ENCODE measurements at regions not wholly inside any gene's neighbourhood (a gene's known extent, or its start where the extent isn't known, plus 50 kb on each side); places are given as distances from the start of the nearest gene placed in this dataset.

DNA sequence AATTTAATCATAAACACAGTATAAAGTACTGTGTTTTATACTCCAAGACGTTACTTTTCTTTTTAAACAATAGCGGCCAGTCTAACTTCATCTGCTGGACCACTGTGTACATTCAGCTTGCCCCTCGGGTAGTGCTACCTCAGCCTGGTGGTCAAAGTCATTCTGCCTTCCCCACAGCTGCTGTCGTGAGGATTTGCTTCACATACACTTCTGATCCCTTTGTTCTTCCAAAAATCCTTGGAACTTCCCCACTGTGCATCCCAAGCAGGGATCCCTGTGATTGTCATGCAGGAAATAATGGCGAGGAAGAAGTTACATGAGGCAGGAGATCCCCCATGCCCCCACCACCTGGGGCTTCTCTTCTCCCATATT lies 234.9 kb upstream of the STARD13 start:
- DNase-seq, result no peak

DNA sequence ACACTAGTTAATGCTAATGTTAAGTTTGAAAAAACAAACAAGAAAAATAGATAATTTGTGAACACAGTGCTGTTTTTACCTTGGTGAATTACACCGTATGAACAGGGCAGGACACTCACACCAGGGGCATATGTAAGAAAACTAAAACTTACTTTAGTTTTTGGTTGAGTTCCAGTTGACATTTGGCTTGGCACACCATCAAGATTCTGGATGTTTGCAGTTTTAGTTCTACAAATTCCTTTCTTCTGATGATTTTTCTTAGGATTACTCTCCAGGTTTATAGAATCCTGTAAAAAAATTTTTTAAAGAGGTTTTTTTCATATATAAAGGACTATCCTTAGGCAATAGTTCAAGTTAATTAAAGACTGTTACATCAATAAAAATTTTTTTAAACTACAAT lies 238.5 kb upstream of the STARD13 start:
- DNase-seq, result no peak

DNA sequence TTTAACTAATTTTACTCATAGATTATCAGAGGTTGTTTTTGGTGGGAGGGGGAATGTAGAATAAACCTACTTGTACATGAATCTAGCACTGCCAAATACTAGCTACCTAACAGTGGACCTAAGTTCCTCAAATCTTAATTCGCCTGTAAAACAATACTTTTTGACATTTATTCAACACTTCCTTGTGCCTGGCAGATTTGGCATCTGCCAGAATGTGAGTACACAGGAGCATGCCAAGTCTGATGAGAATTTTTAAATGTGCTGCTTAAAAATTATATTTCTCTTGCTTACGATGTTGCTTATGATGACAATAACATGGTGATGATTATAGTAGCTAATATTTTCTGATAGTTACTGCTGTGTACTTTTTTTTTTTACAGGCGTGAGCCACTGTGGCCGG lies 240.2 kb upstream of the STARD13 start:
- no peak for DNase-seq

DNA sequence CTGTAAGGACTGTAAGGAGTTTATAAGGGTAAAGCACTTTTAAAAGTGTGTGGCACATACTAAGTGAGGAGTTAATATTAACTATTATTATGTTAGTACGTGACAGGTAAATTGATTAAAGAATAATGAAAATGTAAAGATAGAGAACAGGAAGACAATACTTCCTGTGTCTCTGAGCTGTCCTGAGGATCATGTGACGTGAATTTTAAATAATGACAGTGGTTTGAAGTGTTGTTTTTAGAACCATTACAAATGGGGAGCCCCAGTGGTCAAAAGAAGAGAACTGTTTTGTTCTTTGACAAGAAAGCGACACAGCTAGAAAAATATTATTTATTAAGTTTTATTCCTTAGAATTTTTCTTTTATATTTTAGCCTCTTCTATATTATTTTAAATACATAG lies 241.2 kb upstream of the STARD13 start:
- DNase-seq, result no peak

DNA sequence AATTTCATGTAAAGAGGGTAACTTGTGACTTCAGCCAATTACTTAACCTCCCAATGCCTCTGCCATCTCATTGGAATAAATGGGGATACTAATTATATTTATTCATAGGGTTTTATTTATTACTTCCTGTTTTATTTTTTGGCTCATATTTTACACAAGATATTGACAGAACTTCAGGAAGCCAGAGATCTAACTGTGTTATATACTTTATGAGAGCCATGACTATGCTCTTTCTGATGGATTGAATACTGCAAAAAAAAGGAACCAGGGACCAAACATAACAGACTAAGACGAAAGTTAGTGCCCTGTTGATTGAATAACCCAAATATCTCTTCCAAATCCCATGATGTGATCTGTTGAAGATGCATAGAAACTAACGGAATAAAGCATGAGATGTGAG lies 243.3 kb upstream of the STARD13 start:
- DNase-seq, result no peak

DNA sequence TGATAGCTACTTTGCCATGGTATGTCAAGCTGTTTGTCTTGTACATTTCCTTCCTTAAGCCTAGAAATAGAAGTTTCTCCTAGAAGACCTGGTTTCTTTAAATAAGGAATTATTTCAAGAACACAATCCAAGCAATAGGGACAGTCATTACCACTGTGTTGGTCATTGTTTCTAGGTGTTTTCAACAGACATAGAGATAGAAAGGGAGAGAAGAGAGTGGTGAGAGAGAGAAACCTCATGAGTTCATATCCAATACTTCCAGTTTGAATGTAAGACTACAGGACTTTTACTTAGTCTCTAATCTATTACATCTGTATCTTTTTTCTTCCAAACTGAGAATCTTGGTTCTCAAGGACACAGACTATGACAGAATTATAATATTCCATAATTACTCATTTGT lies 245.9 kb upstream of the STARD13 start:
- DNase-seq, result no peak

DNA sequence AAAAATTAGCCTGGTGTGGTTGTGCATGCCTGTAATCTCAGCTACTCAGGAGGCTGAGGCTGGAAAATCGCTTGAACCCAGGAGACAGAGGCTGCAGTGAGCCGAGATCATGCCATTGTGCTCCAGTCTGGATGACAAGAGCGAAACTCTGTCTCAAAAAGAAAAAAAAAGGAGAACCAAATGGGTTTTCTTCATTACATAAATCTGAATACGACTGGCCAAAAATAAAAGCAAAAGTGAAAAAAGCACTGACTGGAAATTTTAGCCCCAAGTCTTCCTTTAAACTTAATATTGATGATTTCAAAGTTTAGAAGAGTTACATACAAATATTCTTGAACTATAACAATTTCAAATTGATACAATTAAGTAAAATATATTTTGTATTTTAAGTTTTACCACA lies 249.5 kb upstream of the STARD13 start:
- DNase-seq, result no peak

DNA sequence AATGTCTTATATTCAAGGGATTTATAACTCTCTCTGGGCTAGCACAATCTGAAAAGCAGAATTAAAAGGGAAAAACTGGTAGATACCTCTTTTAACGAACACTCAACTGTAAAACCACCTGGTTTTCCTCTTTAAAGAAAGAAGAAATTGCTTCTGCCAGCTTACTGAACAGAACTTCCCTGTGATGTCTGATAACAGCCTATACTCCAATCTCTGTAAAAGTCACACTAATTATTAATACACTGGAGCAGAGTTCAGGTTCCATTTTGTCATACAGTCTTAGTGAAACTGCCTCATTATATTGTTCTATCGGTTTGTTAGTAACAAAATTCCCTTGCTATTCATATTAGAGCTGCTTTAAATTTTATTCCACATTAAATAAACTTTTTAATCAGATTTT lies 251.0 kb upstream of the STARD13 start:
- DNase-seq, result no peak

DNA sequence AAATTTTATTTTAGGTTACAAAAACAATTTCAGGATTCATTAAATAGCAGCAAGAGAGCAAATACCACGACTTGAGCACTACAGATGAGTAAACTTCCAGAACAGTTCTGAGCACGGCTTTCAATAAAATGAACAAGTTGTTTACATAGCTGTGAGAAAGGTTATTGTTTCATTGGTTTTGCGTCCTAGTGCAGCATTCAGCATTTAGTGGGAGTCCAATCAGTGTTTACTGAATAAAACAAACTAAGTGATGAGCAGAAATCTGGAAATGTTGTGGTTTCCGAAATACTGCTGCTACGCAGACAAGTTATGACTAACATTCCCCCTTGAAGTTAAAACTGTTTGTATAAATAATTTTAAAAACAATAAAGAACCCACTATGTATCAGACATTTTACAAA lies 251.5 kb upstream of the STARD13 start:
- DNase-seq, result no peak

DNA sequence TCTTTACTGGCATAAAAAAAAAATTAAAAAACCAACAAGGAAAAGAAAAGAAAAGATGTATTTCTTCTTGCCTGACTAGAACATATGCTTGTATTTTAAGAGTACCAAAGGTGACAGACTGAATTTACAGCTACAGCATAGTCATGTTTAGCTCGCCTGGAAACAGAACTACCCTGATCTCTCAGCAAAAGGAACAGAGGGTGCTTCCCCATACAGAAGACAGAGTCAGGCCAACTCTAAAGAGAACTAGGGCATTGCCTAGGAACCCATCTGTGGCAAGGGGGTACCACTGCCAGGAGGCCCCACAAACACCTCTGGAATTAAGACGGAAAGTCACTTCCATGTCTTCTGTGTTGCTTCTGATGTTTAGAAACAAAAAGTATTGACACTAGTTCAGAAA lies 252.1 kb upstream of the STARD13 start:
- DNase-seq, result no peak

DNA sequence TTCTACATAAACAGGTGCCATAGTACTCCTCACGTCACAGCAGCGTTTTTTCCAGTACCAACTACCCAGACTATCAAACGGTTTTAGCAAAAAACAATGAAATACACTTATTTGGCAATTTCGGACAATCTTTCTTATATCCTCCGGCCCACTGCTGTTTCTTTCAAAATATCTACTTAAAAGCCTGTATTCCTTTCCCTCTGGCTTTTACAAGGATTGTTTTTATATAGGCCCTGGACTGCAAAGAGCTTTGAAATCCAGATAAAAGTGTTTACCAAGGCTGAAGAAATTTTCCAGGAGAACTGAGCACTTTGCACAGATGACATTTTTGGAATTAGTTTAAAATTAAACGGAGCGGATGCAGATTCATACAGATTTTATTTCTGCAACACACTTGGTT lies 255.9 kb upstream of the STARD13 start:
- no peak for DNase-seq

DNA sequence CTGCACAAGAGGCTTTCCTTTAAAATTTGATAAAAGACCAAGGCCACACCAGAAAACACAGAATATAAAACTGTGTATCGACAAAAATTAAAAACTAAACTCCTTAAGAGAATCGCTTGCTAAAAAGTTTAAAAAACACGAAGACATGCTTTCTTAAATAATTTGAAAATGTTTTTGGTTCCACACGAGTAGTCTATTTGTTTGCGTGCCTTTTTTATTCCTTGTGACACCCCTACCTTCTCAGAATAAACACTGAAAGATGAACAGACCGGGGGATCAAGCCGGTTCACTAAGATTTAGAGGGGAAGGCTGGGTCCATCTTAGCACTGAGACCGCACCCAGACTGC lies 256.4 kb upstream of the STARD13 start:
- DNase-seq, result no peak

DNA sequence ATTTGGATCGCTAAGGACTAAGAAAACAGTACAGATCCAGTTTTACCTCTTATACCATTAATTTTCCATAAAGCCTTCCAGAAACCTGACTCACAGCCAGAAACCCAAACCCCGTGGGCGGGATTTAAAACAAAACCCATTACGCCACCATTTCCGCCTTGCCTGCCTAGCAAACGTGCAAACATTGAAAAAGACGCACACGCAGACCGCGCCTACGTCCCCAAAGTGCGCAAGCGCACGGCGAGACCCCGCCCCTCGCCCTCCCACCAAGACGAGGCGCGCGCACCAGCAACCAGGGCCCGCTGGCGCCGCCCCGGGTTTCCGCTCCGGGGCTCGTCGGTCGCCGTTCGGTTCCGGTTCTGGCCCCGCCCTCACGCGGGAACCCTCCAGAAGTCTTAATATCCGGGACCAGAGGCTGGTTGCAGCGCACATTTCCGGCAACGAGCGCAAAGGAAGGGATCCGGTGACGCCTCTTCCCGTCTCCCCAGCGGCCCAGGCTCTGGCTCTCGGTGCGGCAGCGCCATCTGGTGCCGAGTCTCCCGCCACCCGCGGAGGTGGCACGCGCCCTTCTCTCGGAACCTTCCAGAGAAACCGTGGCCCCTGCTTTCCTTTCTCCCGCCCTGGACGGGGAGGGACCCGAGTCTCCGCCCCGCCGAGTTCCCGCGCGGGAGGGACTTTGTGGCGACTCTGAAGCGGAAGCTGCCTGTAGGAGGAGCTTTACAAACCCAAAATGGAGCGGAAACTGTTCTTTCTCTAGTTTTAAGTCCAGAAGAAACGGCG lies 256.9 kb upstream of the STARD13 start:
- DNase-seq, result peak; percentile 99

DNA sequence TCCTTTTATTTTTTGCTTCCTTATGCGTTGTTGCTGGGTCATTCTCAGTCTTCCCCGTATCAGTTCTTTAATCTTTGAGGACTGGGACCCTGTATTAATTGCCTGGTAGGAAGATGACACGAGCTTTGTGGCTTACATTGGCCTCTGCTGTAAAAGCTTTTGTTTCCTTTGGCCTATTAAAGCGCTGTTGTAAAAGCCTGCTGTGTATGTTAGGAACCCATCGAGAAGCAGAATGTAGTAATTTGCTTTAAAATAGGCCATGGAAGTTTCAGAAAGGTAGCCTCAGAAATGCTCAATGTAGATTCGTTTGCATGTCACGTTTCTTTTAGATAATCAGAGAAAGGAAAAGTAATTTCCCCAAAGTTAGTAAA lies 257.5 kb upstream of the STARD13 start:
- DNase-seq, result no peak

DNA sequence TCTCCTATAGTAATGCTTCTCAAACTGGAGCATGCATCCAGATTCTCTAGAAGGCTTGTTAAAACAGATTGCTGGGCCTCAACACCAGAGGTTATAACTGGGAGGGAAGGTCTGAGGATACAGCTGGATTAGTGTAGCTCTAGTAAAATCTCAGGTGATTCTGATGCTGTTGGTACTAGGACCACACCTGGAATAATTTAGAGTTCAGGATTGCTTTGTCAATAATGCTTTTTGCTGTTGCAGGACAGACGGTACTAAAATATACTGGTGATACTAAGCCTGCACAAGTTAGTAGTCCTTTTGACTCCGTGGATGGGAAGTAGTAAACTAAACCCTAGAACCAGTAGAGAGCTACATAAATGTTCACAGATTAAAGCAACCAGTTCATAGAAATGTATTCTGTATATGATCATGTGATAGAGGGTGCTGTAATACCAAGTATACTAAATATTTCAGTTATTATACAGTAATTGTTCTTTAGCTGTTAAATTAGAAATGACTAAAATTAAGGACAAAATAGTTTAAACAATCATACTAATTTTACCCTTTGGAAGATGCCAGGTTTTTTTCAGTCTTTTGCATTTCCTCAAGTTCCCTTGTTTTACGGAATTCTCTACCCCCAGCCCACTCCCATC lies 258.2 kb upstream of the STARD13 start:
- peak; percentile 35 for DNase-seq

DNA sequence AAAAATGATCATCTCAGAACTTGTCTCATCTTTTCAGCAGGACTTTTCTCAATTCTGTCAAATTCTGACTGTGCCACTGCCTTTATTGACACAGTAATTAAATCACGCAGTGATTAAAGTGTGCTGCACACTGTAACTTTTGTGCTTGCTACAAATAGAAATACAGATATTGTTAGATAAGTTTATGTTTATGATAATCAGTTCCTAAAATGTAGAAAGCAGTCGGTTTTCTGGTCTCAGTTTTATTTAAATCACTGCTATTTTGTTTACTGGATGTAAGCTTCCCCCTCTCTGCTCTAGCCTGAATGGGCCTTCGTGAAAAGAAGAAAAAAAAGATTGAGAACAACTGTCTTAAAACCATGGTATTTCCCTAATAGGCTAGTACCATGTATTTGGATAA lies 258.8 kb upstream of the STARD13 start:
- DNase-seq, result no peak

DNA sequence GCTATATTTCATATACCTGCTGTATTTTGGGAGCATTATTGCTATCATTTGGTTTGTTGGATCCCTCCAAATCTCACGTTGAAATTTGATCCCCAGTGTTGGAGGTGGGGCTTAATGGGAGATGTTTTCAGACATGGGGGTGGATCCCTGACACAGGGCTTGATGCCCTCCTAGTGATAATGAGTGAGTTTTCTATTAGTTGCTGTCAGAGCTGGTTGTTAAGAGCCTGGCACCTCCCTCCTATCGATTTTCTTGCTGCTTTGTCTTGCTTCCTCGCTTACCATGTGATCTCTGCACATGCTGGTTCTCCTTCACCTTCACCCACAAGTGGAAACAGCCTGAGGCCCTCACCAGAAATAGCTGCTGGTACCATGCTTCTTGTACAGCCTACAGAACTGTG lies 259.9 kb upstream of the STARD13 start:
- DNase-seq, result no peak

DNA sequence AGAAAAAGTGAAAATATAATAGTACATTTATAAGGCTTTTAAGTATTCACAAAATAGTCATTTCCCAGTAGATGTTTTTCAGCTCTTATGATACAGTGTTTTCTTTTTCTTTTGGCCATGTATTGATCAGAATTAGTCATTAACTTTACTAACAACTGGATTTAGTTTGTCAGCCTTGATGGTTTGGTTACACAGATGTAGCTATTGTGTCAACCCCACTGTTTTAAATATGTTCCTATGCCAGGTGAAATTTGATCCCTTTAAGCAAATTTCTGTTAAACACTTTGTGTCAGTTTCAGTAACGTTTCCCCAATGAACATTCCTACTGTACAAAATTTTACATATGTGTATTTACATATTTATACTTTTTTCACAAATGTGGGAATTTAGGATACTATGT lies 261.5 kb upstream of the STARD13 start:
- DNase-seq, result no peak

DNA sequence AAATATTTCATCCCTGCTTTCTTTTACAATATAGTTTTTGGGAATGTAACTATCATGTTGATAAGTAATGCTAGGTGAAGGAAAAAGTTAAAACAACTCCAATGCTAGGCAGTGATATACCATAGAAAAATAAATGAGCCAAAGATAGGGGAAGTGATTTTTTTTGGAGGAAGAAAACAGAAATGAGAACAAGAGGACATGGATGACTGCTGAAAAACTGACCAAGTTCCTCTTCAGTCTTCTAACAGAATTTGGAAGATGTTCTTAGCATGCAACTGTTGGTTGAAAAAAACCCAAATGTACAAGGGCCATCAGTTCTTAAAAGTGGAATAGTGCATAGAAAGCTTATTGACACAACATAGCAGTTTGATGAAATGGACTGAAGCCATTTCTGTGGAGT lies 262.5 kb upstream of the STARD13 start:
- no peak for DNase-seq

DNA sequence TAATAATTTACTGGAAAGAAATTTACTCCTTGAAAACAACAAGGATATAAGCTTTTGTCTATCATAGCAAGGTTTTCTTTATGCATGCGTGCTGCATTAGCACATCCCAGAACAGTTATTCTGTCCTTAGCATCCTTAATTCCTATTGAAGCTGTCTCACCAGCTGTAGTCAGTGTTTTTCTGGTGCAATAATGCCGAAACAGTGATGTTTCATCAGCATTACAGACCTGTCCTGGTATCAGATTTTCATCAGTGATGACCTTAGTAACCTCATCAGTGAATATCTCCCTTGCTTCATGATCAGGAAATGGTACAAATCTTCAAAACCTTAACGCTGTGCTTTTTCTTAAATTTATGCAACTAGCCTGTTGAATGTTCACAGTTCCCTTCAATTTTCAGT lies 264.7 kb upstream of the STARD13 start:
- DNase-seq, result no peak

DNA sequence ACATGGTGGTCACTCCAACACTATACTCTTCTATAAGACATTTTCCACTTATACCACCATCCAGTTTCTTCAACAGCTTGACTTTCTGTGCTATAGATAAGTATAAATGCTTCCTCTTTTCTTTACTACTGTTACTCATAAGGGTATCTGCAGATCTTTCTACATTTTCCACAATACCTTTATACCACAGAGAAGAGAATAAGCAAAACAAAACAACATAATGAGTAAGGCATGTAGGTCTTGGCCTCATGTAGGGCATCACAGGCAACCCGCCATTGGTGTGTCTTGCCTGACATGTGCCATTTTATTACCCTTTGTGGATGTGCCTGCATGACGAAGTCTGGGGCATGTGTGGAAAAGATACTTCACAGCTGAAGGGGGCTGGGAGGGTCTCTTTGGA lies 265.3 kb upstream of the STARD13 start:
- DNase-seq, result no peak

DNA sequence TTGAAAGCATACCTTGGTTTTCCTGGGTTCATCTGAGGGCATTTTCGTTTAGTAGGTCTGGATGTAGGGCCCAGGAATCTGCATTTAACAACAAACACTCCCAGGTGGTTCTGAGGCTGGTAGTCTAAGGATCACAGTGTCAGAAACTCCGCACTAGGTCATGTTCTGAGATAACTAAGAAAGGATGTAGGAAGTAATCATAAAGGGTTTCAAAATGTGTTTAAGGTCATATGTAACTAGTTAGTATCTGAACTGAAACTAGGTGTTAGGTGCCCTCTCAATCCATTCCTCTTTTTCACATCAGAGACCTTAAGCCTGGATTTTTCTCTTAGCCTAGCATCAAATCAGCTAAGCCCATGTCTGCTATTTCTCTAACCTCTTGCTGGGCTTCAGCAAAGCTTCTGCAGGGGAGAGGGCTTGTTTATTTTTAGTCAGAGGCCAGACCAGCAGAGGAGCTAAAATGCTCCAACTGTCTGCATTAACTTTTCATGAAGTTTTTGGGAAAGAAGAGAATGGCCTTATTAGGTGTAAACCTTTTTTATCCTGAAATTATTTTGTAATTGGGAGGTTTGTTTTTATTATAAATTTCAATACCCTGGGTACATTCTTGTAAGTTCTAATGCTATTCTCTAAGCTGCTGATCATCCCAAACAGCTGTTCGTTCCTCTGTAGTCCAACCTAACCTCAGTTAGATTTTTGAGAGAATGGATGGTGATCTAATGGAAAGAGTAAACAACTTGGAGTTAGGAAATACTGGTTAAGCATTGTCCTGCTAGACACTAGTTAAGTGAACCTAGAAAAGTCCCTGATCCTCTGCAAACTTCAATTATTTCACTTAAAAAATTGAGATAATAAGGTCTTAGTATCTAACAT lies 262.8 kb upstream of the RFC3 start:
- DNase-seq, result no peak

DNA sequence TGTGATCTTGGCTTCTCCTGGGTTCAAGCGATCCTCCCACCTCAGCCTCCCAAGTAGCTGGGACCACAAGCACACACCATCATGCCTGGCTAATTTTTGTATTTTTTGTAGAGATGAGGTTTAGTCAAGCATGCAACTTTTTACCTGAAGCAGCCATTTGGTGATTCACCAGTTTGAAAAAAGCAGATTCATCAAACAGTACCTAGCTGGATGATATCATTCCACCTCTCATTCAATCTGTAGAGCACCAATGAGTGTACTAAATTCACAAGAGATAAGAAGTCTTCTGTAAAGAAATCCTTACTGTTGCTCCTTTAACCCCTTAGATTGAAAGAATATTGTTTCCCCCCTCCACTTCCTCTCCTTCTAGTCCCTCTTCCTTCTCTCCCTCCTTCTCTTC lies 261.1 kb upstream of the RFC3 start:
- no peak for DNase-seq

DNA sequence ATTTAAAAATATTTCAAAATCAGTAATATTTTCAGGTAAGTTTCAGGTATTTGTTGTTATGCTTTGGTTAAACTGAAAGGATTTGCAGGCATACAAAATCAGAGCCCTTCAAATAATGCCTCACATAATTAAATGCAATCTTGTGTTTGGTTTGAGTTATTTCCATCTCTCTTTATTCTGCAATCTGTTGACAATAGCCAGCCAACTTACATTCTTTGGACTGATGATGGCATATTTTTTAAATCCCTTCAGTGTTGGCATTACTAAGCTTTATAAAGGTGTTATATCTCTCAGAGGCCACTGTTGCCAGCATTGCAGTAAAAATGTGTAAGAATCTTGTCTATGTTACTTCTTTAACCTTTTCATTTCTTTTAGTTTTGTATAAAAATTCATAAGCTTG lies 257.2 kb upstream of the RFC3 start:
- no peak for DNase-seq

Data from DMS153 (cell line).